ENCODE measurements at regions not wholly inside any gene's neighbourhood (a gene's known extent, or its start where the extent isn't known, plus 50 kb on each side); places are given as distances from the start of the nearest gene placed in this dataset.

DNA sequence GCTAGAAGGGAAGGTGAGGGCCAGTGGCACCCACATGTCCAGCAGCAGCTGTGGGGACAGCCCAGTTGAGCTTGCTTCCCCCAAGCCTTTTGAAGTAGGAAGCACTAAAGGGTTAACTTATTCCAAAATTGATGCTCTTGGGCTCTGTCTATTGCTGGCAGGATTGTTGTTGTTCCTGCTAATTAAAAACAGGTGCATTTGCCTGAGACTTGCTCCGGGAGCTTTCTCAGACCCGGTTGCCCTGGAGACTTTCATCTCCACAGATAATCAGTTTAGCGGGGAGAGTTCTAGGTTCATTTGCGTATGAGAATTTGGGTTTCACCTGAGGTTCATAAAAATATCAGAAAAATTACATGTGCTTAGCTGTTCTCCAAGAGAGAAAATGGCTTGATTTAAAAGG, 277.3 kb downstream of the LRATD1 start:
- H3K36me3 Mint-ChIP-seq (ENCODE audit: low read depth): no peaks in the 10 kb centered on the region
- ChIA-PET POLR2A (no interaction called here), CTCF (no interaction called here)
- no peaks in the 10 kb centered on the region for H3K4me1 Mint-ChIP-seq
- no peaks in the 10 kb centered on the region for H3K27me3 Mint-ChIP-seq
- no peak for DNase-seq
- H3K27ac Mint-ChIP-seq: no peak overlapping the region
- no peak overlapping the region for H3K4me3 Mint-ChIP-seq
- H3K9me3 Mint-ChIP-seq: no peaks in the 10 kb centered on the region

DNA sequence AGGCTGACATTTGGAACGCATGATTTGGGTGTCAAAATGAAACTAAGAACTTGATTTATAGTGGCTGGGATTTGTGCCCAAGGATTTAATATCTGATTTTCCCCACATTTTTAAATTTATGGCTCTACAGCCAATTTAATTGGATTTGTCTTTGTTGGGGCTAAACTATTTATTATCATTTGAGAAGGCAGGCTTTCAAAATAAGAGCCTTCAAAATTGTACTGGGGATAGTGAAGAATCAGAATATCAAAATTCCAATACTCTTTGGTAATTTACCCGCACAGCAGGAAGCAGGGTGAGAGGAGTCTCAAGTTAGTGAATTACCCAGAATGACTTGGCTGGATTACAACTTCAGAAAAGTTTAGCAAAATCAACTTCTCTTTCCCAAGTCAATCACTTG, 278.1 kb downstream of the LRATD1 start:
- Mint-ChIP-seq H3K4me3 (no peak overlapping the region), H3K27me3 (no peaks in the 10 kb centered on the region), H3K27ac (no peak overlapping the region), H3K9me3 (no peaks in the 10 kb centered on the region), H3K36me3 (ENCODE audit: low read depth) (no peaks in the 10 kb centered on the region), H3K4me1 (no peaks in the 10 kb centered on the region)
- DNase-seq: no peak
- ChIA-PET CTCF (interaction anchor here (0.6 kb wide), 2 partner anchors 11 to 14 kb away, joined by 4 to 6 read pairs; no protein-coding TSS in a partner anchor), POLR2A (no interaction called here)

GRCh38 chr2:14915983-14916382, 283.5 kb downstream of the LRATD1 start:
- Mint-ChIP-seq H3K27me3 (no peaks in the 10 kb centered on the region), H3K4me1 (no peaks in the 10 kb centered on the region), H3K9me3 (no peaks in the 10 kb centered on the region), H3K27ac (no peak overlapping the region), H3K4me3 (no peak overlapping the region), H3K36me3 (ENCODE audit: low read depth) (no peaks in the 10 kb centered on the region)
- POLR2A ChIA-PET: no interaction called here
- DNase-seq: no peak
- CTCF ChIA-PET: no interaction called here

- ChIA-PET POLR2A (no interaction called here), CTCF (no interaction called here)
- H3K36me3 Mint-ChIP-seq (ENCODE audit: low read depth): no peaks in the 10 kb centered on the region
- H3K27ac Mint-ChIP-seq: no peak overlapping the region
- no peak for DNase-seq
- H3K27me3 Mint-ChIP-seq: no peaks in the 10 kb centered on the region
- H3K4me1 Mint-ChIP-seq: no peaks in the 10 kb centered on the region
- no peak overlapping the region for H3K4me3 Mint-ChIP-seq
- H3K9me3 Mint-ChIP-seq: no peaks in the 10 kb centered on the region
These were observed 291.5 kb downstream of the LRATD1 start for GRCh38 chr2:14923820-14924580.

DNA sequence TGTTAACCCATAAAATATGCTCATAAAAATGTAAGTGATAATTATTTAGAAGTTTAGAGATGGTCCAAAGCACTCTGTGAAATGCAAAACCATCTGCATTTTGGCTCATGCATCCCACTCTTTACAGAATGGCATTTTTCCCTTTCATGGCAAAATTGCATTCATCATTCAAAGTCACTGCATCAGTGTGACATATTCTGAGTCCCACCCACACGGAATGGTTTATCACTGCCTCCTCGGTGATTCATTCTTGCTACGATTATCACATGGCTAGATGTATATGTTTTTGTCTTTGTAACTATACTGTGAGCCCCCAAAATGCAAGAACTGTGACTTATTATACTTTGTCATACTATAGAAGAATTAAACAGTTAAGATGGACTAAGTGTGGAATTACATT, 293.0 kb downstream of the LRATD1 start:
- no peaks in the 10 kb centered on the region for H3K9me3 Mint-ChIP-seq
- CTCF ChIA-PET: no interaction called here

GRCh38 chr2:14927021-14927564, 294.6 kb downstream of the LRATD1 start:
- H3K27me3 Mint-ChIP-seq: peaks cover 3% of the 10 kb centered on the region
- H3K4me1 Mint-ChIP-seq: no peaks in the 10 kb centered on the region
- H3K9me3 Mint-ChIP-seq: no peaks in the 10 kb centered on the region
- H3K4me3 Mint-ChIP-seq: no peak overlapping the region
- ChIA-PET CTCF (no interaction called here), POLR2A (no interaction called here)
- no peaks in the 10 kb centered on the region for H3K36me3 Mint-ChIP-seq (ENCODE audit: low read depth)
- no peak for DNase-seq
- H3K27ac Mint-ChIP-seq: no peak overlapping the region

More for the DNA sequence above, 293.0 kb downstream of the LRATD1 start:
- DNase-seq: no peak
- Mint-ChIP-seq H3K27ac (no peak overlapping the region), H3K4me3 (no peak overlapping the region), H3K36me3 (ENCODE audit: low read depth) (no peaks in the 10 kb centered on the region), H3K4me1 (no peaks in the 10 kb centered on the region), H3K27me3 (peaks cover 3% of the 10 kb centered on the region)
- POLR2A ChIA-PET: no interaction called here

DNA sequence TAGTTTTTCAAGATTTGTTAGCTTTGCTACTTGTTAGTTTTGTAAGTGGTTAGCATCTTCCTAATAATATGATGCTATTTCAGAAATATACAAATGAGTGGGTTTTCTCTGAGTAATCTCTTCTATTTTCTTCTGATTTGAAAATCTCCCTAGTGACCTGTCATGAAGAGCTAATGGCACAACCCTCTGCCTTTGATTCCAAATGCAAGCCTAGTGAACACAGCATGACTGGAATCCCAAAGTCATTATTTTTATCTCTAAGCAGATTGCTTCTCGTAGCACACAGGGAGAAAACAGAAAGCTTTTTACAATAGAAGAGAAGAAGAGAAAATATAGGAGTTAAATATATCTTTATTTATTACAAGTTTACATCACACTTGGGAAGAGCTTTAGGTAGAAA, 295.5 kb downstream of the LRATD1 start:
- POLR2A ChIA-PET: no interaction called here
- CTCF ChIA-PET: no interaction called here
- H3K27ac Mint-ChIP-seq: no peak overlapping the region
- DNase-seq: no peak
- no peaks in the 10 kb centered on the region for H3K4me1 Mint-ChIP-seq
- H3K36me3 Mint-ChIP-seq (ENCODE audit: low read depth): no peaks in the 10 kb centered on the region
- peaks cover 3% of the 10 kb centered on the region for H3K27me3 Mint-ChIP-seq
- H3K9me3 Mint-ChIP-seq: no peaks in the 10 kb centered on the region
- H3K4me3 Mint-ChIP-seq: no peak overlapping the region

DNA sequence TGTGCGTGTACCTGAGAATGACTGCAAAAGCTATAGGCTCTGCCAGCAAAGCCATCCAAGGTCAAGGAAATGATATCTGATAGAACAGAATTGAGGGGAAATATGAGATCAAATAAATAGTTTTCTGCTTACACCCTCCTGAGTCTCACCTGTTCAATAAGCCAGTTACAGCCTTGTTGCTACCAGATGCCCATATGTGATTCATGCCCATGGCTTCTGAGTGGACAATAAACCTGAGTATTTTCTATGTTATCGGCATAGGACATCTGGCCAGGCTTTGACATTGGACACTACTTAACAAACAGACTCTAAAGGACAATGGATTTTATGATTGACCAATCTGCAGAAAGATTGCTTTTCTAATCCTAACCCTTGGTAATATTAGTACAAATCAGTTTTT, 297.9 kb downstream of the LRATD1 start:
- Mint-ChIP-seq H3K27me3 (peaks cover 8% of the 10 kb centered on the region), H3K36me3 (ENCODE audit: low read depth) (no peaks in the 10 kb centered on the region), H3K4me1 (no peaks in the 10 kb centered on the region), H3K4me3 (no peak overlapping the region), H3K27ac (no peak overlapping the region), H3K9me3 (no peaks in the 10 kb centered on the region)
- CTCF ChIA-PET: no interaction called here
- POLR2A ChIA-PET: no interaction called here
- DNase-seq: no peak

DNA sequence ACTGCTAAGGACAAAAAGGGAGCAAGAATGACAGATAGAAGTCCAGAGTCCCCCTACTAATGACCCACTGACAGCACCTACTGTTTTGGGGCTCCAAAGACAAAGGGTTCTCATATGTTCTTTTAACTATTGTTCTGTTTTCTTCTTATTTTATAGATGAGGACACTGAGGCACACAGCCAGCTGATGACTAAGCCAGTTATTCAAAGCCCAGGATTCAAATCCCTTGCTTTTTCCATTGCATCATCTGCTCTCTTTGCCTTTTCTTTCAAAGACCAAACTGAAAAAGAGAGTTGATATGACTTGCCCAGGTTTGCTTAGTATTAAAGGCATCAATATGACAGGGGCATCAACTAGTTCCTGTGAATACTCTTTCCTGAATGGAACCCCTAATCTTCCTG, 299.8 kb downstream of the LRATD1 start:
- Mint-ChIP-seq H3K4me1 (no peaks in the 10 kb centered on the region), H3K27me3 (peaks cover 8% of the 10 kb centered on the region), H3K9me3 (no peaks in the 10 kb centered on the region), H3K4me3 (no peak overlapping the region), H3K27ac (no peak overlapping the region), H3K36me3 (ENCODE audit: low read depth) (no peaks in the 10 kb centered on the region)
- DNase-seq: no peak
- CTCF ChIA-PET: no interaction called here
- POLR2A ChIA-PET: no interaction called here

- peaks cover 8% of the 10 kb centered on the region for H3K27me3 Mint-ChIP-seq
- H3K4me3 Mint-ChIP-seq: no peak overlapping the region
- no peaks in the 10 kb centered on the region for H3K4me1 Mint-ChIP-seq
- H3K9me3 Mint-ChIP-seq: no peaks in the 10 kb centered on the region
- H3K27ac Mint-ChIP-seq: no peak overlapping the region
- POLR2A ChIA-PET: no interaction called here
- CTCF ChIA-PET: no interaction called here
- no peaks in the 10 kb centered on the region for H3K36me3 Mint-ChIP-seq (ENCODE audit: low read depth)
- no peak for DNase-seq
These were observed 301.2 kb downstream of the LRATD1 start for GRCh38 chr2:14933753-14934152.

DNA sequence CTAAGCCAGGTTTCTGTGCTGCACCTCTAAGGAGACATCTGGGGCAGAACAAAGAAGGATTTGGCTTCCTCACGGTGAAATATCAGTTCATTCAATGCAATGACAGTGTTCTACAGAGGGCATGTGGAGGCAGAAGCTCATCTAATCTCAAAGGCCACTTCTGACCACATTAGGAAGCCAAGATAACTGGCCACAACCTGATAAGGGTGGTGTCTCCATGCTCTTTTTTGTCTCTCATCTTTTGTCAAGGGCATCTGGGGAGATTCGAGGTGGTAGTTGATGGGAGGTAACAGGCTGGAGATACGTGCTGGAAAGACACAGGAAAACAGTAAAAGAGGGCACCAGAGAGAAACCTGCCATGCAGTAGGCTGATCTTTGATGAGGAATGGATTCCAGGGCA, 303.9 kb downstream of the LRATD1 start:
- ChIA-PET POLR2A (no interaction called here), CTCF (no interaction called here)
- Mint-ChIP-seq H3K36me3 (ENCODE audit: low read depth) (no peaks in the 10 kb centered on the region), H3K27ac (no peak overlapping the region), H3K9me3 (no peaks in the 10 kb centered on the region), H3K4me3 (no peak overlapping the region), H3K4me1 (no peaks in the 10 kb centered on the region), H3K27me3 (peaks cover 7% of the 10 kb centered on the region)
- no peak for DNase-seq

DNA sequence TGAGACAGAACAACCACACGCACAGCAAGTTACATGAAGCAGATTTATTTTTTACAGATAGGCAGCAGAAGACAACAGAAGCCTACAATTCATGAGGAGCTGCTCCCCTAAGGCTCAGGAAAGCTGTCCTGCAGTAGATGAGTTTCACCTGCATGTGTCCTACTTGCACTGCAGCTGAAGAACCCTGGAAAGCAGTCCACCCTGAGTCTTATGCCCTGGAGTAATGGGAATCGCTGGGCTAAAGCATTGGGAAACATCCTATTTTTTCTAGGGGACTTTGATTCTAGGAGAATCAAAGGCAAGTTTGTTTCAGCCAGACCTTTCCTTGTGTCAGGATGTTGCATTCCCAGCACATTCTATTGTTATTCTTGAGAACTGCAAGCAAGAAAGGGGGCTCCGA, 304.8 kb downstream of the LRATD1 start:
- peaks cover 7% of the 10 kb centered on the region for H3K27me3 Mint-ChIP-seq
- DNase-seq: no peak
- H3K27ac Mint-ChIP-seq: no peak overlapping the region
- no peaks in the 10 kb centered on the region for H3K4me1 Mint-ChIP-seq
- no peak overlapping the region for H3K4me3 Mint-ChIP-seq
- no peaks in the 10 kb centered on the region for H3K36me3 Mint-ChIP-seq (ENCODE audit: low read depth)
- CTCF ChIA-PET: no interaction called here
- POLR2A ChIA-PET: no interaction called here
- H3K9me3 Mint-ChIP-seq: no peaks in the 10 kb centered on the region

DNA sequence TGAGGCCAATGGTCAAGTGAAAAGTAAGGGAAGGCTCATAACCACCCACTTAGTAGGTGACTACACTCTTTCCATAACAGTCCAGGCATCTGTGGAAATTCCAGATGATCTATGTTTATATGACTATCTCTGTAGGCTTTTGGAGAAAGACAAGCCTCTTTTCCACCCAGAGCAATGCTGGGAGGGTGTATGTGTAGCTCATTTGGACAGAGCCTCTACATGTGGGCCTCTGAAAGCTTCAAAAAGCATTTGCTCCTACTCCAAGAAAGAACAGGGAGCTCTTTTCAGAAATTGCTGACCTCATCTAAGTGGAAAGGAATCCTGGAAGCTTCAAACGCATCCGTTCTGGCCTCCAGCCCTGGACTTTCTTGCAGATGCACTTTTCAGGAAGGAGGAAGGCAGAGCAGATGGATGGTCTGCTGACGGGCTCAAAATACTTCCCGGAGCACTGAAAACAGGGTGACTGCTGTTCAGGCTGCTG, 308.7 kb downstream of the LRATD1 start:
- POLR2A ChIA-PET: no interaction called here

DNA sequence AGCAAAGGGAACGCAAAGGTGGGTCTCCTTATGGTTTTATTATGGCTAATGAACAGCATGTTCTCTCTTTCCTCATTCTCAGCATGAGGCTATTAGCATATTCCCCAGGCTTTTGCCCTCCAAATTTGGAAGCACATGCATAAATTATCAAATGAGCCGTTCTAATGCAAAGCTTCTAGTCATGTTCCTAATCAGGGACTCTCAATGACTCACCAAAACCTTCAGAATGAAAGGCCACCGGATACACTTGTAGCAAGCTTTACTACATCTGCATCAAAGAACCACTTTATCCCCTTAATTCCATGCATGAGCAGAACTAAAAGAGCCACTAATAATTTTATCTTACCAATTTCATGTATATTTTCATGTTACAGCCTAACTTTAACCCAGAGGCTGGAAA, 310.5 kb downstream of the LRATD1 start:
- Mint-ChIP-seq H3K27ac (no peak overlapping the region), H3K4me3 (no peak overlapping the region), H3K27me3 (peaks cover 2% of the 10 kb centered on the region), H3K9me3 (no peaks in the 10 kb centered on the region), H3K36me3 (ENCODE audit: low read depth) (no peaks in the 10 kb centered on the region), H3K4me1 (no peaks in the 10 kb centered on the region)
- no peak for DNase-seq
- POLR2A ChIA-PET: no interaction called here
- CTCF ChIA-PET: no interaction called here

More for the DNA sequence above, 308.7 kb downstream of the LRATD1 start:
- Mint-ChIP-seq H3K9me3 (no peaks in the 10 kb centered on the region), H3K27ac (no peak overlapping the region), H3K4me1 (no peaks in the 10 kb centered on the region), H3K36me3 (ENCODE audit: low read depth) (no peaks in the 10 kb centered on the region), H3K27me3 (peaks cover 2% of the 10 kb centered on the region), H3K4me3 (no peak overlapping the region)
- no peak for DNase-seq
- CTCF ChIA-PET: no interaction called here
